OCI-LY1 (cell line): ENCODE measurements at regions not wholly inside any gene's neighbourhood (a gene's known extent, or its start where the extent isn't known, plus 50 kb on each side); places are given as distances from the start of the nearest gene placed in this dataset.

Experiments
- H2AFZ ChIP-seq: fragments of 200-600 bp; sonication (generic), shearing (Covaris generic); 2 replicates; pipeline ENCODE4 v1.6.0; 2014; ENCODE audit warnings: antibody characterized with exemption, mild to moderate bottlenecking, low read length
- H3F3A ChIP-seq: fragments of 200-600 bp; sonication (generic), shearing (Covaris generic); 2 replicates; pipeline ENCODE4 v1.6.0; 2014; ENCODE audit warnings: mild to moderate bottlenecking, antibody characterized with exemption, low read length, moderate library complexity; ENCODE audit not compliant: insufficient read depth
- H3K27ac ChIP-seq: fragments of 200-600 bp; sonication (generic); 2 replicates; pipeline ENCODE4 v1.5.1; 2014; ENCODE audit warnings: low read length, mixed run types, mild to moderate bottlenecking, low read depth; ENCODE audit not compliant: poor library complexity, severe bottlenecking
- H3K27me3 ChIP-seq: fragments of 200-600 bp; sonication (generic); 2 replicates; pipeline ENCODE4 v1.6.0; 2014; ENCODE audit warnings: antibody characterized with exemption, mild to moderate bottlenecking, low read length, moderate library complexity; ENCODE audit not compliant: insufficient read depth
- H3K36me3 ChIP-seq: fragments of 200-600 bp; sonication (generic); 2 replicates; pipeline ENCODE4 v1.6.1; 2014; ENCODE audit warnings: mild to moderate bottlenecking, antibody characterized with exemption, low read length, moderate library complexity, mixed read lengths; ENCODE audit not compliant: insufficient read depth
- H3K4me1 ChIP-seq: fragments of 200-600 bp; sonication (generic); 2 replicates; pipeline ENCODE4 v1.5.1; 2014; ENCODE audit warnings: mild to moderate bottlenecking, low read length, moderate library complexity; ENCODE audit not compliant: insufficient read depth, severe bottlenecking
- H3K4me2 ChIP-seq: fragments of 200-600 bp; sonication (generic), shearing (Covaris generic); 2 replicates; pipeline ENCODE4 v1.6.1; 2014; ENCODE audit warnings: low read length
- H3K4me3 ChIP-seq: fragments of 200-600 bp; sonication (generic); 2 replicates; pipeline ENCODE4 v1.5.1; 2014; ENCODE audit warnings: low read length, low read depth, mild to moderate bottlenecking, mixed read lengths; ENCODE audit not compliant: poor library complexity, severe bottlenecking
- H3K79me2 ChIP-seq: fragments of 200-600 bp; shearing (Covaris generic); 2 replicates; pipeline ENCODE4 v1.6.1; 2016; ENCODE audit warnings: mixed run types, low read length, mixed read lengths; ENCODE audit not compliant: insufficient read depth
- H3K9ac ChIP-seq: fragments of 200-600 bp; sonication (generic), shearing (Covaris generic); 2 replicates; pipeline ENCODE4 v1.6.1; 2014; ENCODE audit warnings: mild to moderate bottlenecking, low read length, mixed read lengths
- H3K9me2 ChIP-seq: fragments of 200-600 bp; sonication (generic), shearing (Covaris generic); 2 replicates; pipeline ENCODE4 v1.6.1; 2014; ENCODE audit warnings: low read depth, mild to moderate bottlenecking, low read length, mixed read lengths
- H3K9me3 ChIP-seq: fragments of 200-600 bp; shearing (Covaris generic); 2 replicates; pipeline ENCODE4 v1.6.1; 2014; ENCODE audit warnings: low read length, mixed read lengths
- H4K20me1 ChIP-seq: fragments of 200-600 bp; sonication (generic), shearing (Covaris generic); 2 replicates; pipeline ENCODE4 v1.6.0; 2016; ENCODE audit warnings: mild to moderate bottlenecking, low read length; ENCODE audit not compliant: insufficient read depth
- EZH2 ChIP-seq: fragments of 200-600 bp; sonication (generic), shearing (Covaris generic); IDR thresholded peaks from 2 replicates; pipeline ENCODE4 v1.8.0; 2017; ENCODE audit warnings: borderline replicate concordance, mixed run types, mild to moderate bottlenecking, antibody characterized with exemption, low read length, moderate library complexity, mixed read lengths
- TF ChIP-seq, protein P1 (sequence below): fragments of 200-600 bp; sonication (generic), shearing (Covaris generic); IDR thresholded peaks from 2 replicates; pipeline ENCODE4 v1.5.1; 2017; ENCODE audit warnings: mild to moderate bottlenecking, antibody characterized with exemption, low read length, moderate library complexity, mixed read lengths

DNA sequence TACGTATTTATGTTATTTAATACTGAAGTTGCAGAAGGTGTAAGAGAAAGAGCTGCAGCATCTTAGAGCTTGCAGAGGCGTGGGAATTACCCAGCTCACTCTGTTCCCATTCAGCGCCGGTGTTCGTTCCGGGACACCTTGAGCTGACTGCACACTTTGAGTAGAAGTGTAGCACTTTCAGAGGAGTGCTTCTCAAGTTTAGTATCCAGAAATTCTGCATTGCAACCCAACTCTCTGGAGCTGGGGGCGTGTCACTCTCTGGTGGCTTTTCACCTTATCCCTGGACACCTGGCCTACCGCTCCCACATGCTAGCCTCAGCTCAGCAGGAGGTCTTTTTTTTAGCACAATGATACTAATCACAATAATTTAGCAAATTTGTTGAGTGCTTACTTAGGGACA, 66.4 kb upstream of the SHH start:
- H3K4me1 ChIP-seq, result no peaks in the 10 kb centered on the region
- H3K79me2 ChIP-seq, result no peaks in the 10 kb centered on the region
- H3K27me3 ChIP-seq, result 0 out of 2 replicates have a peak, but pooled peaks cover 8% of the 10 kb centered on the region
- TF ChIP-seq EZH2, result no peak
- TF ChIP-seq, protein P1, sequence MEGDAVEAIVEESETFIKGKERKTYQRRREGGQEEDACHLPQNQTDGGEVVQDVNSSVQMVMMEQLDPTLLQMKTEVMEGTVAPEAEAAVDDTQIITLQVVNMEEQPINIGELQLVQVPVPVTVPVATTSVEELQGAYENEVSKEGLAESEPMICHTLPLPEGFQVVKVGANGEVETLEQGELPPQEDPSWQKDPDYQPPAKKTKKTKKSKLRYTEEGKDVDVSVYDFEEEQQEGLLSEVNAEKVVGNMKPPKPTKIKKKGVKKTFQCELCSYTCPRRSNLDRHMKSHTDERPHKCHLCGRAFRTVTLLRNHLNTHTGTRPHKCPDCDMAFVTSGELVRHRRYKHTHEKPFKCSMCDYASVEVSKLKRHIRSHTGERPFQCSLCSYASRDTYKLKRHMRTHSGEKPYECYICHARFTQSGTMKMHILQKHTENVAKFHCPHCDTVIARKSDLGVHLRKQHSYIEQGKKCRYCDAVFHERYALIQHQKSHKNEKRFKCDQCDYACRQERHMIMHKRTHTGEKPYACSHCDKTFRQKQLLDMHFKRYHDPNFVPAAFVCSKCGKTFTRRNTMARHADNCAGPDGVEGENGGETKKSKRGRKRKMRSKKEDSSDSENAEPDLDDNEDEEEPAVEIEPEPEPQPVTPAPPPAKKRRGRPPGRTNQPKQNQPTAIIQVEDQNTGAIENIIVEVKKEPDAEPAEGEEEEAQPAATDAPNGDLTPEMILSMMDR, result no peak
- H3K27ac ChIP-seq, result no peak overlapping the region
- no peaks in the 10 kb centered on the region for H3K9me3 ChIP-seq
- H3F3A ChIP-seq, result no peaks in the 10 kb centered on the region
- no peak overlapping the region for H3K9ac ChIP-seq
- H3K36me3 ChIP-seq, result no peaks in the 10 kb centered on the region
- no peaks in the 10 kb centered on the region for H4K20me1 ChIP-seq
- H3K4me2 ChIP-seq, result no peak overlapping the region
- H3K4me3 ChIP-seq, result no peak overlapping the region
- no peaks in the 10 kb centered on the region for H3K9me2 ChIP-seq
- no peak overlapping the region for H2AFZ ChIP-seq

- no peak overlapping the region for H3K4me3 ChIP-seq
- H3K79me2 ChIP-seq, result no peaks in the 10 kb centered on the region
- no peak overlapping the region for H3K4me2 ChIP-seq
- 0 out of 2 replicates have a peak, but pooled peaks cover 8% of the 10 kb centered on the region for H3K27me3 ChIP-seq
- no peak overlapping the region for H3K27ac ChIP-seq
- TF ChIP-seq, protein P1, result no peak
- no peak for TF ChIP-seq EZH2
- H3K36me3 ChIP-seq, result no peaks in the 10 kb centered on the region
- no peak overlapping the region for H2AFZ ChIP-seq
- H3K9ac ChIP-seq, result no peak overlapping the region
- no peaks in the 10 kb centered on the region for H3F3A ChIP-seq
- H3K9me2 ChIP-seq, result no peaks in the 10 kb centered on the region
- H4K20me1 ChIP-seq, result no peaks in the 10 kb centered on the region
- no peaks in the 10 kb centered on the region for H3K4me1 ChIP-seq
- H3K9me3 ChIP-seq, result no peaks in the 10 kb centered on the region
These were observed 66.0 kb upstream of the SHH start for GRCh38 chr7:155878250-155878649.

DNA sequence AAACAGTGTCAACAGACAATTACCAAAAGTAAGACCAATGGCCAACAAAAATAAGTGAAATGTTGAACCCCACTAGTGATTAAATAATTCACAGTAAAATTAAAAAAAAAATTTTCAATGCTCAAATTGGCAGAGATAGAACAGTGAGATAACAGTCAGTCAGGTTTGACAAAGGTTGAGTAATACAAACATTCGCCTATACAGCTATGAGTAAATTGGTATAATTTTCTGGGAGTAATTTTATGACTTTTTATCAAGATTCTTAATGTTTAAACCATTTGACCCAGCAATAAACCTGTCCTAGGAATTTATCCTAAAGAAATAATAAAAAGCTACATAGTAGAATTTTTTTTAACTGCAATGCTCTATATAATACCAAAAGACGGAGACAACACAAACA, 64.9 kb upstream of the SHH start:
- Histone ChIP-seq H3K9ac (no peak overlapping the region), H3K36me3 (no peaks in the 10 kb centered on the region), H3K4me2 (no peak overlapping the region), H3K4me1 (no peaks in the 10 kb centered on the region), H3K9me3 (no peaks in the 10 kb centered on the region), H3K9me2 (no peaks in the 10 kb centered on the region), H4K20me1 (no peaks in the 10 kb centered on the region), H3K79me2 (no peaks in the 10 kb centered on the region), H3F3A (no peaks in the 10 kb centered on the region), H3K4me3 (no peak overlapping the region), H3K27ac (no peak overlapping the region), H3K27me3 (0 out of 2 replicates have a peak, but pooled peaks cover 8% of the 10 kb centered on the region), H2AFZ (no peak overlapping the region)
- TF ChIP-seq, protein P1, result no peak
